Nephron (organoid): ENCODE measurements at regions not wholly inside any gene's neighbourhood (a gene's known extent, or its start where the extent isn't known, plus 50 kb on each side); places are given as distances from the start of the nearest gene placed in this dataset.

Experiments
- H3K27ac Mint-ChIP-seq, 3 experiments: 2 replicates each; pipeline ENCODE4 v1.8.0; 2020; ENCODE audit warnings: mixed read lengths in 3 of 3, mild to moderate bottlenecking in 2 of 3, moderate library complexity in 1 of 3
- H3K27me3 Mint-ChIP-seq: 2 replicates; pipeline ENCODE4 v1.8.0; 2021; ENCODE audit warnings: low read depth, mild to moderate bottlenecking, moderate library complexity, mixed read lengths
- H3K36me3 Mint-ChIP-seq: 2 replicates; pipeline ENCODE4 v1.8.0; 2020; ENCODE audit warnings: low read depth, mixed read lengths
- H3K4me1 Mint-ChIP-seq: 2 replicates; pipeline ENCODE4 v1.8.0; 2020; ENCODE audit warnings: mixed read lengths
- H3K4me3 Mint-ChIP-seq, 3 experiments: 2 replicates each; pipeline ENCODE4 v1.8.0; 2020; ENCODE audit warnings: mild to moderate bottlenecking in 3 of 3, mixed read lengths in 3 of 3, moderate library complexity in 2 of 3
- H3K9me3 Mint-ChIP-seq: 2 replicates; pipeline ENCODE4 v1.8.0; 2020; ENCODE audit warnings: mixed read lengths
- TF ChIP-seq, protein P1 (sequence below), 3 experiments: fragments of 200-600 bp; sonication (generic); IDR thresholded peaks; one replicate each; pipeline ENCODE4 v1.5.0; 2021; ENCODE audit warnings: antibody characterized with exemption in 3 of 3; ENCODE audit not compliant: unreplicated experiment in 3 of 3

DNA sequence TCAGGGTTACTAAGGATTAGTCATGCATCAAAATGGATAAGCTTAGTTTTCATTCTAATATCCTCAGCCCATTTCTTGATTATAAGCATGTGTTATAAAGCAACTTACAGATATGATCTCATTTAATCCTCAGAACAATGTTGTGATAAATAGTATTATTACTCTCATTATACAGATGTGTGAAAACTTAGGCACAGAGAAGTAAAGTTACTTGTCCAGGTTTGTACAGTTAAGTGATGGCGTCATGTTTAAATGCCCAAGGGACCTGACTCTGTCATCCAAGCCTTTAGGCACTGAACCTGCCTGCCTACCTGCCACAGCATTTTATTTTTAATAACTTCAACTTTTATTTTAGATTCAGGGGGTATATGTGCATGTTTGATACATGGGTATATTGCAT is 472.9 kb upstream of the SEMA6D start:
- Mint-ChIP-seq H3K36me3 (no peaks in the 10 kb centered on the region), H3K4me1 (no peaks in the 10 kb centered on the region), H3K9me3 (no peaks in the 10 kb centered on the region), H3K27ac (no peak overlapping the region), H3K4me3 (no peak overlapping the region), H3K27me3 (no peaks in the 10 kb centered on the region)
- TF ChIP-seq, protein P1, sequence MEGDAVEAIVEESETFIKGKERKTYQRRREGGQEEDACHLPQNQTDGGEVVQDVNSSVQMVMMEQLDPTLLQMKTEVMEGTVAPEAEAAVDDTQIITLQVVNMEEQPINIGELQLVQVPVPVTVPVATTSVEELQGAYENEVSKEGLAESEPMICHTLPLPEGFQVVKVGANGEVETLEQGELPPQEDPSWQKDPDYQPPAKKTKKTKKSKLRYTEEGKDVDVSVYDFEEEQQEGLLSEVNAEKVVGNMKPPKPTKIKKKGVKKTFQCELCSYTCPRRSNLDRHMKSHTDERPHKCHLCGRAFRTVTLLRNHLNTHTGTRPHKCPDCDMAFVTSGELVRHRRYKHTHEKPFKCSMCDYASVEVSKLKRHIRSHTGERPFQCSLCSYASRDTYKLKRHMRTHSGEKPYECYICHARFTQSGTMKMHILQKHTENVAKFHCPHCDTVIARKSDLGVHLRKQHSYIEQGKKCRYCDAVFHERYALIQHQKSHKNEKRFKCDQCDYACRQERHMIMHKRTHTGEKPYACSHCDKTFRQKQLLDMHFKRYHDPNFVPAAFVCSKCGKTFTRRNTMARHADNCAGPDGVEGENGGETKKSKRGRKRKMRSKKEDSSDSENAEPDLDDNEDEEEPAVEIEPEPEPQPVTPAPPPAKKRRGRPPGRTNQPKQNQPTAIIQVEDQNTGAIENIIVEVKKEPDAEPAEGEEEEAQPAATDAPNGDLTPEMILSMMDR (IDR thresholded peaks at IDR 0.05; ENCODE audit: unreplicated experiment in 3 of 3), result no peak

DNA sequence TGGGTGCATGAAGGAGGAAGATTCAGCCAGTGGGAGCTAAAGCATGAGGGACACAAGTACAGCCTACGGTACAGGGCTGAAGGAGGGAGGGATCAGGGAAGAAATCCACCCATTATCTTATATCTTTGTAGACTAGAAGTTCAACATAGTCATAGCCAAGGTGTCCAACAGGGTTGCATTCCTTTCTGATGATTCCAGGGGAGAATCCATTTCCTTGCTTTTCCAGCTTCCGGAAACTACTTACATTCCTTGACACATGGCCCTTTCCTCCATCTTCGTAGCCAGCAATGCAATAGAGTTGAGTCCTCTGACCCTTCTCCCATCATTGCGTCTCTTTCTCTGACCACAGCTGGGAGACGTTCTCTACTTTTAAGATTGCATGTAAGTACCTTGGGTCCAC is 471.0 kb upstream of the SEMA6D start:
- Mint-ChIP-seq H3K27ac (no peak overlapping the region), H3K9me3 (no peaks in the 10 kb centered on the region), H3K4me3 (no peak overlapping the region), H3K4me1 (no peaks in the 10 kb centered on the region), H3K36me3 (no peaks in the 10 kb centered on the region), H3K27me3 (no peaks in the 10 kb centered on the region)
- TF ChIP-seq, protein P1 (IDR thresholded peaks at IDR 0.05; ENCODE audit: unreplicated experiment in 3 of 3), result no peak

DNA sequence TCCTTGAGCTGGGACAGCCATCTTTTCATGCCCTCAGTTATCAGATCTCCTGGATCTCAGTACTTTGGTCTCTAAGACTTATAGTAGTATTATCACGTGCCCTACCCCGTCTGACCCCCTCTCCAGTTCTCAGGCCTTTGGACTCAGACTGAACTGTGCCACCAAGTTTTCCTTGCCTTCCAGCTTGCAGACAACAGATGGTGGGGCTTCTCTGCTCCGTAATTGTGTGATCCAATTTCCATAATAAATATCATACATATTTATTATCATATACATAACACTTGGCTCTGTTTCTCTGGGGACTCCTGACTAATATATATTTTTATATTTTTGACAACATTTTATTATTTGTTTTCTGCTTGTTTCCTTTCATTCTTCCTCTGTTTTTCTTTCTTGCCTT is 458.8 kb upstream of the SEMA6D start:
- Mint-ChIP-seq H3K27ac (no peak overlapping the region), H3K4me1 (no peaks in the 10 kb centered on the region), H3K9me3 (peaks cover 28% of the 10 kb centered on the region), H3K27me3 (no peaks in the 10 kb centered on the region), H3K4me3 (no peak overlapping the region), H3K36me3 (peaks cover 7% of the 10 kb centered on the region)
- TF ChIP-seq, protein P1 (IDR thresholded peaks at IDR 0.05; ENCODE audit: unreplicated experiment in 3 of 3), result no peak

DNA sequence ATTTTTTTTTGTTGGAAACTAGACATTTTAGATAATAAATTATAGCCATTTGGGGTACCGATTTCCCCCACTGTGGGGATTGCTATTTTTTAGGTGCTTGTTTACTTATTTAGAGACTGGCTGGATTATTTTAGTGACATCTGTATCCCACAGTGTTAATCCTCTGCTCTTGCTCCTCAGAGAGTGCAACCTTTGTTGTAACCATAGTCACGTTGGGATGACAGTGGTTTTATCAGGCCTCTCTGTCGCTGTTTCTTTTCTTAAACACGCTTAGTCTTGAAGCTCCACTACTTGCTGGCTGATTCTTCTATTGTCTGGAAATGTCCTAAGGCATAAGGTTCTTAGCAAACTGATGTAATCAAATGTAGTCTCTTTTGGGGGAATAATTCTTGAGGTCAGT is 451.6 kb upstream of the SEMA6D start:
- no peak overlapping the region for H3K27ac Mint-ChIP-seq
- no peak overlapping the region for H3K4me3 Mint-ChIP-seq
- no peaks in the 10 kb centered on the region for H3K27me3 Mint-ChIP-seq
- H3K4me1 Mint-ChIP-seq, result no peaks in the 10 kb centered on the region
- peaks cover 13% of the 10 kb centered on the region for H3K9me3 Mint-ChIP-seq
- TF ChIP-seq, protein P1 (IDR thresholded peaks at IDR 0.05; ENCODE audit: unreplicated experiment in 3 of 3), result no peak
- peaks cover 7% of the 10 kb centered on the region for H3K36me3 Mint-ChIP-seq

DNA sequence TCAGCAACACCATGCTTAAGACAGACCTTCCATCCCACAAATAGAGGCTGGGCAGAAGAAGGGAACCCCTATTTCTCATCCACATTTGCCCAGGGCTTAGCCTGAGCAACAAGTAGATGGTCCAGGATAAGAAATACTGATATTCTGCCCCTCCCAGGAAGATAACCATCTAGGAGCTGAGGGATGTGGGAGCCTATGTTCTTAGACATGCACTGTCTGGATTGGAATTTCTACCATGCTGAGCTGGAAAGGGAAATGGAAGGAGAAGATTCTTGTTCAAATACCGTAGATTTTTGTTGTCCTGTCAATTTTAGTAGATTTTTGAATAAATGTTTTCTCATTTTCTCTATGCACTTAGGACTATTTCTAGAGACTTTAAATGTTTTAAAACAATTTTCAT is 450.7 kb upstream of the SEMA6D start:
- Mint-ChIP-seq H3K27me3 (no peaks in the 10 kb centered on the region), H3K9me3 (peaks cover 13% of the 10 kb centered on the region), H3K36me3 (peaks cover 7% of the 10 kb centered on the region), H3K4me1 (no peaks in the 10 kb centered on the region), H3K4me3 (no peak overlapping the region), H3K27ac (no peak overlapping the region)
- TF ChIP-seq, protein P1 (IDR thresholded peaks at IDR 0.05; ENCODE audit: unreplicated experiment in 3 of 3), result no peak

DNA sequence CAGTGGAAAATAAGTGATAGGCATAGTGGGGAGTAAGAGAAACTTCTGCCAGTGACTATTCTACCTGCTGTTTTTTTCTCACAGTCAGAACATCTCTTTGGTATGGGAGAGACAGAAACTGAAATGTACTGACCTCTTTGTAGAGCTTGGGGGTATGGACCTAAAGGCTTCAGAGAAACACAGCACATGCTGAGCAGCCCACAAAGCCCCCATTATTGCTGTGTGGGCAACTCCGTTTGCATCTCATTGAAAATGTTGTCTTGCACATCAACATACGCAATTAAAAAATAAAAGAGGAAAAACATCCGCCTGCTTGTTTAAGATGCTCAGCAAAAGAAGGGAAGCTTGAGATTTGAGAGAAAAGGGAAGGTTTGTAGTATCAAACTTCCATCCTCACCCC is 443.4 kb upstream of the SEMA6D start:
- no peaks in the 10 kb centered on the region for H3K4me1 Mint-ChIP-seq
- H3K27me3 Mint-ChIP-seq, result no peaks in the 10 kb centered on the region
- peaks cover 10% of the 10 kb centered on the region for H3K36me3 Mint-ChIP-seq

More for the DNA sequence above, 443.4 kb upstream of the SEMA6D start:
- TF ChIP-seq, protein P1 (IDR thresholded peaks at IDR 0.05; ENCODE audit: unreplicated experiment in 3 of 3), result no peak
- Mint-ChIP-seq H3K27ac (no peak overlapping the region), H3K4me3 (no peak overlapping the region), H3K9me3 (peaks cover 19% of the 10 kb centered on the region)
